ENCODE measurements at regions not wholly inside any gene's neighbourhood (a gene's known extent, or its start where the extent isn't known, plus 50 kb on each side); places are given as distances from the start of the nearest gene placed in this dataset.
A peak's percentile ranks its signal among the peaks of the same experiment; 100 is the strongest.

DNA sequence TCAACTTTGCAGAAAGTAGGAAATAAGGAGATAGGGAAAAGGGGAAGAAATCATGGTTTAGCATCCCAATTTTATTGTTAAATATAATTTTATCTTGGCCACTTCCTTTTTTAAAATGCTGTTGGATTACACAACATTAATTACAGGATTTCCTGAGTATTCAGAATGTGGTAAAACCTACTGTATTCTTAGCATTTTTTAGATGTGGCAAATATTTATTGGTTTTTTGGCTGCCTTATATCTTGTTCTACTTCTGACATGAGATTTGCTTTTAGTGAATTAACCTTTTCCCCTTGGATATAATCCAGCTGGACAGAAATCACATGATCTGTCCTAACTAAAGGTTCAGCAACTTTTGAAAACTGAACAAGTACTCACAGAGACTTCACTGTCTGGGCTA lies 104.9 kb downstream of the PTGS2 start:
- no peak for TF ChIP-seq EZH2 (IDR thresholded peaks at IDR 0.05; ENCODE audit: insufficient read depth, poor library complexity, severe bottlenecking)
- TF ChIP-seq EZH2phosphoT487 (IDR thresholded peaks at IDR 0.05; ENCODE audit: insufficient read depth, low read depth), result peak; percentile 85

Data from GM23248 (cell line).